WTC11 (cell line): ENCODE measurements at regions not wholly inside any gene's neighbourhood (a gene's known extent, or its start where the extent isn't known, plus 50 kb on each side); places are given as distances from the start of the nearest gene placed in this dataset.

Experiments used
- ATAC-seq: fragments of 200-7000 bp; cut with Tn5 transposase; 2 replicates; pipeline ENCODE4 v1.10.0; 2021; ENCODE audit warnings: mild to moderate bottlenecking, moderate library complexity
- CTCF ChIA-PET: fragments of 300-600 bp; sonication (Branson Sonifier 250); formaldehyde crosslinking; loops from one replicate; lab custom pipeline; 2021; ENCODE audit warnings: antibody characterized with exemption; lab: Charles Lee
- POLR2A ChIA-PET: fragments of 350-600 bp; sonication (Branson Sonifier 250); formaldehyde crosslinking; loops from one replicate; lab custom pipeline; 2021; ENCODE audit warnings: antibody characterized with exemption; lab: Charles Lee
- DNase-seq: peaks from one replicate; pipeline ENCODE4 v3.0.0; 2021; ENCODE audit warnings: low spot score
- H3K27ac Mint-ChIP-seq: 2 replicates; pipeline ENCODE4 v1.8.0; 2021; ENCODE audit warnings: mixed read lengths
- H3K27me3 Mint-ChIP-seq: 2 replicates; pipeline ENCODE4 v1.8.0; 2021; ENCODE audit warnings: low read depth, mild to moderate bottlenecking, moderate library complexity, mixed read lengths
- H3K36me3 Mint-ChIP-seq: 2 replicates; pipeline ENCODE4 v1.8.0; 2021; ENCODE audit warnings: mixed read lengths
- H3K4me1 Mint-ChIP-seq: 2 replicates; pipeline ENCODE4 v1.8.0; 2022; ENCODE audit warnings: mixed read lengths
- H3K4me3 Mint-ChIP-seq: 2 replicates; pipeline ENCODE4 v1.8.0; 2021; ENCODE audit warnings: mild to moderate bottlenecking, moderate library complexity, mixed read lengths
- H3K9me3 Mint-ChIP-seq: 2 replicates; pipeline ENCODE4 v1.8.0; 2021; ENCODE audit warnings: mixed read lengths
- CBFB ChIP-seq: sonication (generic); formaldehyde crosslinking; IDR thresholded peaks from 2 replicates; pipeline ENCODE4 v1.8.1; 2022; ENCODE audit warnings: mild to moderate bottlenecking, low read depth, missing genetic modification reagents
- CREM ChIP-seq: sonication (generic); formaldehyde crosslinking; IDR thresholded peaks from 2 replicates; pipeline ENCODE4 v1.8.1; 2022; ENCODE audit warnings: mild to moderate bottlenecking, missing genetic modification reagents, moderate library complexity
- FOXK1 ChIP-seq: sonication (generic); formaldehyde crosslinking; IDR thresholded peaks from 2 replicates; pipeline ENCODE4 v1.8.0; 2022; ENCODE audit warnings: mild to moderate bottlenecking, moderate library complexity, missing genetic modification reagents
- GTF2I ChIP-seq: fragments of 250-450 bp; sonication (Bioruptor Pico); conservative IDR thresholded peaks from 2 replicates; pipeline ENCODE4 v1.4.0; 2021; ENCODE audit warnings: mild to moderate bottlenecking
- IRF2 ChIP-seq: sonication (generic); formaldehyde crosslinking; IDR thresholded peaks from 2 replicates; pipeline ENCODE4 v1.8.0; 2022; ENCODE audit warnings: low read depth, missing genetic modification reagents, borderline replicate concordance
- NFE2L1 ChIP-seq: sonication (generic); formaldehyde crosslinking; IDR thresholded peaks from 2 replicates; pipeline ENCODE4 v1.8.1; 2023; ENCODE audit warnings: missing genetic modification reagents
- NR1H2 ChIP-seq: sonication (generic); formaldehyde crosslinking; IDR thresholded peaks from 2 replicates; pipeline ENCODE4 v1.9.0; 2021; ENCODE audit warnings: mild to moderate bottlenecking, moderate library complexity, missing genetic modification reagents
- NR2C2 ChIP-seq: sonication (generic); formaldehyde crosslinking; IDR thresholded peaks from 2 replicates; pipeline ENCODE4 v1.8.0; 2022; ENCODE audit warnings: mild to moderate bottlenecking, missing genetic modification reagents
- PRRX2 ChIP-seq: fragments of 250-450 bp; sonication (Bioruptor Pico); IDR thresholded peaks from 2 replicates; pipeline ENCODE4 v1.8.0; 2021; ENCODE audit warnings: mild to moderate bottlenecking
- TP53 ChIP-seq: sonication (generic); formaldehyde crosslinking; IDR thresholded peaks from 2 replicates; pipeline ENCODE4 v1.8.1; 2023; ENCODE audit warnings: mild to moderate bottlenecking, missing genetic modification reagents
- ZNF232 ChIP-seq: sonication (generic); formaldehyde crosslinking; IDR thresholded peaks from 2 replicates; pipeline ENCODE4 v1.8.0; 2022; ENCODE audit warnings: mild to moderate bottlenecking, missing genetic modification reagents
- ZNF263 ChIP-seq: sonication (generic); formaldehyde crosslinking; IDR thresholded peaks from 2 replicates; pipeline ENCODE4 v1.8.1; 2022; ENCODE audit warnings: low read depth, mild to moderate bottlenecking, moderate library complexity, missing genetic modification reagents
- ZNF423 ChIP-seq: fragments of 250-450 bp; sonication (Bioruptor Pico); IDR thresholded peaks from 2 replicates; pipeline ENCODE4 v2.1.2; 2022; ENCODE audit warnings: mild to moderate bottlenecking, moderate library complexity
- TF ChIP-seq, protein P1 (sequence below): sonication (generic); formaldehyde crosslinking; IDR thresholded peaks from 2 replicates; pipeline ENCODE4 v1.8.0; 2022; ENCODE audit warnings: mild to moderate bottlenecking, missing genetic modification reagents
- TF ChIP-seq, protein P2 (sequence below): sonication (generic); formaldehyde crosslinking; IDR thresholded peaks from 2 replicates; pipeline ENCODE4 v1.8.1; 2022; ENCODE audit warnings: low read depth, mild to moderate bottlenecking, moderate library complexity, missing genetic modification reagents, borderline replicate concordance
- TF ChIP-seq, protein P3 (sequence below): fragments of 250-450 bp; sonication (Bioruptor Pico); IDR thresholded peaks from 2 replicates; pipeline ENCODE4 v2.1.2; 2022; ENCODE audit warnings: mild to moderate bottlenecking, moderate library complexity
- TF ChIP-seq, protein P4 (sequence below): fragments of 250-450 bp; sonication (Bioruptor Pico); IDR thresholded peaks from 2 replicates; pipeline ENCODE4 v1.8.0; 2021; ENCODE audit warnings: mild to moderate bottlenecking
- TF ChIP-seq, protein P5 (sequence below): sonication (generic); formaldehyde crosslinking; IDR thresholded peaks from 2 replicates; pipeline ENCODE4 v1.8.1; 2023; ENCODE audit warnings: mild to moderate bottlenecking, missing genetic modification reagents

DNA sequence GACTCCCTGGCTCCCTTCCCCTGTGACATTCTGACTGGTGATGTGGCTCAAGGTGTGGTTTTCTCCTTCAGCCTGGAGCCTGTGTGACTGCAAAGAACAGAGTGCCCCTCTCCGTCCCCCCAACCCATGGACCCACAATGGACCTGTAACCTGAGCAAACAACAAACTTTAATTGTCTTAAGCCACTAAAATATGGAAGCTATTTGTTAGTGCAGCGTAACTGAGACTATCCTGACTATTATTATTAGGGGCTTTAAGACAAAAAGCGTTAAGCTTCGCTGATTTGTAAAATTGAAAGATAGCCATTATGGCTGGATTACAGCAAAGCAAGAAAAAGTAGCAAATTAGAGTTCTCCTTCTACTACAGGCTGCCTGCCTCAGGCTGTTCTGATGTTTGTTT lies 426.9 kb downstream of the STK39 start (continued):
- TF ChIP-seq ZNF263 (CRISPR knock-in tag) (no peak), ZNF232 (CRISPR knock-in tag) (no peak)
- TF ChIP-seq, protein P1, sequence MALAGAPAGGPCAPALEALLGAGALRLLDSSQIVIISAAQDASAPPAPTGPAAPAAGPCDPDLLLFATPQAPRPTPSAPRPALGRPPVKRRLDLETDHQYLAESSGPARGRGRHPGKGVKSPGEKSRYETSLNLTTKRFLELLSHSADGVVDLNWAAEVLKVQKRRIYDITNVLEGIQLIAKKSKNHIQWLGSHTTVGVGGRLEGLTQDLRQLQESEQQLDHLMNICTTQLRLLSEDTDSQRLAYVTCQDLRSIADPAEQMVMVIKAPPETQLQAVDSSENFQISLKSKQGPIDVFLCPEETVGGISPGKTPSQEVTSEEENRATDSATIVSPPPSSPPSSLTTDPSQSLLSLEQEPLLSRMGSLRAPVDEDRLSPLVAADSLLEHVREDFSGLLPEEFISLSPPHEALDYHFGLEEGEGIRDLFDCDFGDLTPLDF, result no peak
- TF ChIP-seq, all 79 proteins: peak for 0

DNA sequence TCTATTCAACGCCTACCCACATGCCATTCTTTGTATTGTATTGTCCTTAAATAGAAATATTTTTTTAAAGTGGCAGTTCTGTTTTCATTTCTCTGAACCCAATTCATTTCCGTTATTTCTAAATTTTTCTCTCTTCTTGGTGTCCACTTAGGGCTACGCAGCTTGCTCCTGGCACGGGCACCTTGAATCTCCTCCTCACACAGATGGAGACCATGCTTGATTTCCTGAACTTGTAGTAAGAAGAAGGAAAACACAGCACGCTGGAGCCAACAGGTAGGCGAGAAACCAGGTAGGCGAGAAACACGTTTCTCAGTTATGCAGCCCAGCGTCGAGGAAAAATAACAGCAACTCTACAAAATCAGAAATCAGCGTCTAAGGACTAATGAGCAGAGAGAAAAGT lies 428.9 kb downstream of the STK39 start:
- Mint-ChIP-seq H3K4me3 (no peak overlapping the region), H3K9me3 (peaks cover 12% of the 10 kb centered on the region), H3K36me3 (peaks cover 17% of the 10 kb centered on the region), H3K27ac (peak overlapping the region; percentile 29; the same call in 1 of the 2 replicates), H3K27me3 (no peaks in the 10 kb centered on the region)
- CTCF ChIA-PET, result no interaction called here
- POLR2A ChIA-PET, result no interaction called here
- no peak for TF ChIP-seq NR1H2 (CRISPR knock-in tag)
- no peak for TF ChIP-seq IRF2 (CRISPR knock-in tag)
- TF ChIP-seq, protein P2, sequence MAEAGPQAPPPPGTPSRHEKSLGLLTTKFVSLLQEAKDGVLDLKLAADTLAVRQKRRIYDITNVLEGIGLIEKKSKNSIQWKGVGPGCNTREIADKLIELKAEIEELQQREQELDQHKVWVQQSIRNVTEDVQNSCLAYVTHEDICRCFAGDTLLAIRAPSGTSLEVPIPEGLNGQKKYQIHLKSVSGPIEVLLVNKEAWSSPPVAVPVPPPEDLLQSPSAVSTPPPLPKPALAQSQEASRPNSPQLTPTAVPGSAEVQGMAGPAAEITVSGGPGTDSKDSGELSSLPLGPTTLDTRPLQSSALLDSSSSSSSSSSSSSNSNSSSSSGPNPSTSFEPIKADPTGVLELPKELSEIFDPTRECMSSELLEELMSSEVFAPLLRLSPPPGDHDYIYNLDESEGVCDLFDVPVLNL (CRISPR knock-in tag), result no peak
- TF ChIP-seq CREM (CRISPR knock-in tag), result no peak
- no peak for TF ChIP-seq NFE2L1 (CRISPR knock-in tag)
- no peak for TF ChIP-seq CBFB (CRISPR knock-in tag)
- TF ChIP-seq, protein P3, sequence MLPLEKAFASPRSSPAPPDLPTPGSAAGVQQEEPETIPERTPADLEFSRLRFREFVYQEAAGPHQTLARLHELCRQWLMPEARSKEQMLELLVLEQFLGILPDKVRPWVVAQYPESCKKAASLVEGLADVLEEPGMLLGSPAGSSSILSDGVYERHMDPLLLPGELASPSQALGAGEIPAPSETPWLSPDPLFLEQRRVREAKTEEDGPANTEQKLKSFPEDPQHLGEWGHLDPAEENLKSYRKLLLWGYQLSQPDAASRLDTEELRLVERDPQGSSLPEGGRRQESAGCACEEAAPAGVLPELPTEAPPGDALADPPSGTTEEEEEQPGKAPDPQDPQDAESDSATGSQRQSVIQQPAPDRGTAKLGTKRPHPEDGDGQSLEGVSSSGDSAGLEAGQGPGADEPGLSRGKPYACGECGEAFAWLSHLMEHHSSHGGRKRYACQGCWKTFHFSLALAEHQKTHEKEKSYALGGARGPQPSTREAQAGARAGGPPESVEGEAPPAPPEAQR (CRISPR knock-in tag), result no peak
- TF ChIP-seq, protein P4, sequence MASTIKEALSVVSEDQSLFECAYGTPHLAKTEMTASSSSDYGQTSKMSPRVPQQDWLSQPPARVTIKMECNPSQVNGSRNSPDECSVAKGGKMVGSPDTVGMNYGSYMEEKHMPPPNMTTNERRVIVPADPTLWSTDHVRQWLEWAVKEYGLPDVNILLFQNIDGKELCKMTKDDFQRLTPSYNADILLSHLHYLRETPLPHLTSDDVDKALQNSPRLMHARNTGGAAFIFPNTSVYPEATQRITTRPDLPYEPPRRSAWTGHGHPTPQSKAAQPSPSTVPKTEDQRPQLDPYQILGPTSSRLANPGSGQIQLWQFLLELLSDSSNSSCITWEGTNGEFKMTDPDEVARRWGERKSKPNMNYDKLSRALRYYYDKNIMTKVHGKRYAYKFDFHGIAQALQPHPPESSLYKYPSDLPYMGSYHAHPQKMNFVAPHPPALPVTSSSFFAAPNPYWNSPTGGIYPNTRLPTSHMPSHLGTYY (CRISPR knock-in tag), result no peak
- TF ChIP-seq, all 79 proteins: peak for 0
- DNase-seq (no peak), ATAC-seq (no peak)
- peaks cover 2% of the 10 kb centered on the region; the same call in 1 of the 2 replicates for H3K4me1 Mint-ChIP-seq

DNA sequence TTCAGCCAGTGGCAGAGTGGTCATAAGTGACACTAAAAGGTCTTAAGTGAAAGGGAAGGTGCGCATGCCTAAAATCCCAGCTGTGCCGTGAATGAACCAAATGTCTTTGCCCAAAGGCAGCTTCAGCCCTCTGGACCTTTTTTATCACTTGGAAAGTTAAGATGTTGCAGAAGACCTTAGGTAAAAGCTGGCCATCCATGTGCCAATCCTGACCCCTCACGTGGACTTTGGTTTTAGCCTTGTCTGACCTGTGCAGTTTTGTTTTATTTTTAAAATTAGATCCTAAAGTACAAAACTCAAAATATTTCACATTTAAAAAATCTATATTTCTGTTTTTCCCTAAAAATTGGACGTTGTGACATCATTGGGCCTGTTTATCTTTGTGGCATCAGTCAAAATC lies 429.5 kb downstream of the STK39 start:
- ATAC-seq, result no peak
- no peak overlapping the region for H3K4me3 Mint-ChIP-seq
- peaks cover 2% of the 10 kb centered on the region; the same call in 1 of the 2 replicates for H3K4me1 Mint-ChIP-seq
- peaks cover 12% of the 10 kb centered on the region for H3K9me3 Mint-ChIP-seq
- ChIA-PET POLR2A (no interaction called here), CTCF (no interaction called here)
- H3K36me3 Mint-ChIP-seq, result peaks cover 17% of the 10 kb centered on the region
- H3K27ac Mint-ChIP-seq, result no peak overlapping the region
- no peaks in the 10 kb centered on the region for H3K27me3 Mint-ChIP-seq
- no peak for TF ChIP-seq FOXK1 (CRISPR knock-in tag)
- no peak for TF ChIP-seq ZNF263 (CRISPR knock-in tag)
- TF ChIP-seq CREM (CRISPR knock-in tag), result no peak
- no peak for TF ChIP-seq TP53 (CRISPR knock-in tag)
- no peak for TF ChIP-seq ZNF423 (CRISPR knock-in tag)
- TF ChIP-seq, protein P5, sequence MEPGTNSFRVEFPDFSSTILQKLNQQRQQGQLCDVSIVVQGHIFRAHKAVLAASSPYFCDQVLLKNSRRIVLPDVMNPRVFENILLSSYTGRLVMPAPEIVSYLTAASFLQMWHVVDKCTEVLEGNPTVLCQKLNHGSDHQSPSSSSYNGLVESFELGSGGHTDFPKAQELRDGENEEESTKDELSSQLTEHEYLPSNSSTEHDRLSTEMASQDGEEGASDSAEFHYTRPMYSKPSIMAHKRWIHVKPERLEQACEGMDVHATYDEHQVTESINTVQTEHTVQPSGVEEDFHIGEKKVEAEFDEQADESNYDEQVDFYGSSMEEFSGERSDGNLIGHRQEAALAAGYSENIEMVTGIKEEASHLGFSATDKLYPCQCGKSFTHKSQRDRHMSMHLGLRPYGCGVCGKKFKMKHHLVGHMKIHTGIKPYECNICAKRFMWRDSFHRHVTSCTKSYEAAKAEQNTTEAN, result no peak
- TF ChIP-seq GTF2I (CRISPR knock-in tag), result no peak
- no peak for TF ChIP-seq NR2C2
- no peak for TF ChIP-seq PRRX2 (CRISPR knock-in tag)
- TF ChIP-seq, all 79 proteins: peak for 0
- DNase-seq, result no peak
